Osteocyte (in vitro differentiated cells): ENCODE measurements at regions not wholly inside any gene's neighbourhood (a gene's known extent, or its start where the extent isn't known, plus 50 kb on each side); places are given as distances from the start of the nearest gene placed in this dataset.

Experiments
- DNase-seq: peaks from one replicate; pipeline ENCODE4 v3.0.0; 2021; ENCODE audit warnings: mixed read lengths; ENCODE audit not compliant: unreplicated experiment; ENCODE audit errors: extremely low spot score
- H3K27ac Mint-ChIP-seq: one replicate; pipeline ENCODE4 v1.8.0; 2021; ENCODE audit warnings: mild to moderate bottlenecking, mixed read lengths; ENCODE audit not compliant: unreplicated experiment
- H3K27me3 Mint-ChIP-seq: one replicate; pipeline ENCODE4 v1.8.0; 2021; ENCODE audit warnings: mixed read lengths; ENCODE audit not compliant: unreplicated experiment
- H3K36me3 Mint-ChIP-seq: one replicate; pipeline ENCODE4 v1.8.0; 2021; ENCODE audit warnings: mixed read lengths; ENCODE audit not compliant: unreplicated experiment
- H3K4me1 Mint-ChIP-seq: one replicate; pipeline ENCODE4 v1.8.0; 2021; ENCODE audit warnings: mixed read lengths; ENCODE audit not compliant: unreplicated experiment
- H3K4me3 Mint-ChIP-seq: one replicate; pipeline ENCODE4 v1.8.0; 2021; ENCODE audit warnings: mild to moderate bottlenecking, moderate library complexity, mixed read lengths; ENCODE audit not compliant: unreplicated experiment
- H3K9me3 Mint-ChIP-seq: one replicate; pipeline ENCODE4 v1.8.0; 2021; ENCODE audit warnings: mixed read lengths; ENCODE audit not compliant: unreplicated experiment
- TF ChIP-seq, protein P1 (sequence below): fragments of 200-600 bp; sonication (generic); IDR thresholded peaks from 2 replicates; pipeline ENCODE4 v1.5.0; 2021; ENCODE audit warnings: antibody characterized with exemption, mild to moderate bottlenecking, moderate library complexity

DNA sequence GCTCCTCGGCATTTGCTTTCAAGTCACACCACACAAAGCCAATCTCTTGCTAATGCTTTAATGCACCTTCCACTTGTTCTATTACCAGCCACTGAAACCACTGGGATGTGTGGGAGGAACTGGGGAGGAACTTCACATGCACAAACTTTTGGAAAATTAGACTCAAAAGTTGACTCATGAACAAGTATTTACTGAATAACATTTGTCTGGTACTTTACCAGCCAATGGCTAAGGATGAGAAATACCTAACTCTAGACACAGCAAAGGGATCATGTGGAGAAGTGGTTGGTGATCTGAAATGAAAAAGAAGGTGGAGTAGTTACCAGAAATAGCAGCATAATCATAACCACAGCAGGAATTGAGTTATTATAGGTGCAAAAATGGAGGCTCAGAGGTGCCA lies 554.0 kb upstream of the NOX3 start:
- TF ChIP-seq, protein P1, sequence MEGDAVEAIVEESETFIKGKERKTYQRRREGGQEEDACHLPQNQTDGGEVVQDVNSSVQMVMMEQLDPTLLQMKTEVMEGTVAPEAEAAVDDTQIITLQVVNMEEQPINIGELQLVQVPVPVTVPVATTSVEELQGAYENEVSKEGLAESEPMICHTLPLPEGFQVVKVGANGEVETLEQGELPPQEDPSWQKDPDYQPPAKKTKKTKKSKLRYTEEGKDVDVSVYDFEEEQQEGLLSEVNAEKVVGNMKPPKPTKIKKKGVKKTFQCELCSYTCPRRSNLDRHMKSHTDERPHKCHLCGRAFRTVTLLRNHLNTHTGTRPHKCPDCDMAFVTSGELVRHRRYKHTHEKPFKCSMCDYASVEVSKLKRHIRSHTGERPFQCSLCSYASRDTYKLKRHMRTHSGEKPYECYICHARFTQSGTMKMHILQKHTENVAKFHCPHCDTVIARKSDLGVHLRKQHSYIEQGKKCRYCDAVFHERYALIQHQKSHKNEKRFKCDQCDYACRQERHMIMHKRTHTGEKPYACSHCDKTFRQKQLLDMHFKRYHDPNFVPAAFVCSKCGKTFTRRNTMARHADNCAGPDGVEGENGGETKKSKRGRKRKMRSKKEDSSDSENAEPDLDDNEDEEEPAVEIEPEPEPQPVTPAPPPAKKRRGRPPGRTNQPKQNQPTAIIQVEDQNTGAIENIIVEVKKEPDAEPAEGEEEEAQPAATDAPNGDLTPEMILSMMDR: no peak
- Mint-ChIP-seq H3K4me1 (no peaks in the 10 kb centered on the region), H3K36me3 (no peaks in the 10 kb centered on the region), H3K4me3 (no peak overlapping the region), H3K27ac (no peak overlapping the region), H3K27me3 (no peaks in the 10 kb centered on the region), H3K9me3 (peaks cover 11% of the 10 kb centered on the region)
- DNase-seq: no peak

DNA sequence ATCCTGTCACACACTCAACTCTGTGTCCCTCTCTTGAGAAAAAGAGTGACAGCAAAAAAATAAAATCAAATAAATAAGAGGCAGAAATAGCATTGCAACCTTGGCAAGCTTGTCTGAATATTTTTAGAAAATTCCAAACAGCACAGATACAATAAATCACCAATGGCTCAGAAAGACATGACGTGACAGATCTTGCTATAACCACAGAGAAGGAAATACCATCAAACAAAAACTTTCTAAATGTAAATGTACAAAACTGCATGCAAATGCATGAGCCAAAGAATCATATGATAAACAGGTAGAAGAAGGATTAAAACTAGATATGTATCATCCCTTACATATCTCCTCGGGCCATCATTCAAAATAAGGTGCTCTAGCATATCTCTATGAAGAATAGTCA lies 549.2 kb upstream of the NOX3 start:
- DNase-seq: no peak
- Mint-ChIP-seq H3K36me3 (no peaks in the 10 kb centered on the region), H3K4me3 (no peak overlapping the region), H3K9me3 (no peaks in the 10 kb centered on the region), H3K27ac (no peak overlapping the region), H3K4me1 (no peaks in the 10 kb centered on the region), H3K27me3 (no peaks in the 10 kb centered on the region)
- TF ChIP-seq, protein P1: no peak

DNA sequence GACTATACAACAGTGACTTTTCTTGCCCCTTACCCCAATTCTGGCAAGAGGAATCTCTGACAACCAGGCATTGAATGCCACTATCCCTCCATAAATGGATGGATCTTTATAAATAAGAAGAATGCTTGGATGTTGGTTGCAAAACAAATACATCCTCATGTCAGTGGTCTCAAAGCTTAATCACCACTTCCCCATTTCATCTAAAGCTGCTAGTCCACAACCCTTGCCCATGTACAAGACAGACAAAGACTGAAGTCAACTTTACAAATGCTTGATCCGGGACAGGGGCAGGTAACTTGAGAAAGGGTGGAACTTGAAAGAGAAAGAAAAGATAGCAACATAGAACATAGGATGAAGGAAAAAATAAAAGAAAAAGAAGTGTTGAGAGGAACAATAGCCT lies 540.5 kb upstream of the NOX3 start:
- no peaks in the 10 kb centered on the region for H3K27me3 Mint-ChIP-seq
- H3K4me3 Mint-ChIP-seq: no peak overlapping the region
- no peaks in the 10 kb centered on the region for H3K36me3 Mint-ChIP-seq
- TF ChIP-seq, protein P1: no peak
- H3K4me1 Mint-ChIP-seq: no peaks in the 10 kb centered on the region
- no peak overlapping the region for H3K27ac Mint-ChIP-seq
- no peaks in the 10 kb centered on the region for H3K9me3 Mint-ChIP-seq
- no peak for DNase-seq

DNA sequence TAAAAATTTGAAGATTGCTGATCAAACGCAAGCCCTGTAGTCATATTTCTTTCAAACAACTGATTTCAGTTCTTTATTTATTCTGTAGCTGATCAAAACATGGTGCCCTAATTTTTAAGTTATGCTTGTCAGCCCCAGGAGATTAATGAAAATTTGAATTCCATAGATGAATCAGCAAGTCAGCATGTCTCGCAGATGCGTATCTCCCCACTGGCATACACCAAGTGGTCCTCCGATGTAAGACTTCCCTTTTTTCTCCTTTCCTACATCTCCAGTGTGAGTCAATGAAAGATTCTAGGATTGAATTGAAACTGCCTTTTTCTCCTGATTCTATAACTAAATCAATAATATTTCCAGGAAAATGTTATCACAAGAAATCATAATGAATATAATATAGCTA lies 539.6 kb upstream of the NOX3 start:
- Mint-ChIP-seq H3K27ac (no peak overlapping the region), H3K27me3 (no peaks in the 10 kb centered on the region), H3K36me3 (no peaks in the 10 kb centered on the region), H3K4me1 (no peaks in the 10 kb centered on the region), H3K9me3 (no peaks in the 10 kb centered on the region), H3K4me3 (no peak overlapping the region)
- no peak for DNase-seq
- TF ChIP-seq, protein P1: no peak

DNA sequence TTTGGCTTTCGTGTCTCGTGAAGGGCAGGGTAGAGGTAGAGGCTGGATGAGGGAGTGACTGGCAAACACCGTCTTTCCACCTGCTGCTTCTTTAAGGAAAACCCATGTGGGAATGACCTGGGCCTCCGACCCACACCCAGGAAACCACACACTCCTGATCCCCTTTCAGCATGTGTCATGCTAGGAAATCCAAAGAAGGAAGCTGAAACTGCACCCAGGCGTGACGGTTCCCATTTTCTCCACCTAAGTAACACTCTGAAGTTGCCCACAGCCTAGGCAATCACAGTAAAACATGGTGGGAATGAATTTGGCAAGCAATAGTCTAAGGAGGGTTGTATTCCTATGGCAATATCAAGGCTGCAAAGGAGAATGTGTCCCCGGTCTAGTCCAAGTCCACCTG lies 538.4 kb upstream of the NOX3 start:
- Mint-ChIP-seq H3K27ac (no peak overlapping the region), H3K36me3 (no peaks in the 10 kb centered on the region), H3K4me1 (no peaks in the 10 kb centered on the region), H3K9me3 (no peaks in the 10 kb centered on the region), H3K4me3 (no peak overlapping the region), H3K27me3 (no peaks in the 10 kb centered on the region)
- TF ChIP-seq, protein P1: no peak
- no peak for DNase-seq
